ENCODE measurements at regions not wholly inside any gene's neighbourhood (a gene's known extent, or its start where the extent isn't known, plus 50 kb on each side); places are given as distances from the start of the nearest gene placed in this dataset.
"Not testable (repeated sequence)": the region's sequence is repeated elsewhere in the genome, so short reads cannot be mapped to it uniquely, and the experiment has no call there.

DNA sequence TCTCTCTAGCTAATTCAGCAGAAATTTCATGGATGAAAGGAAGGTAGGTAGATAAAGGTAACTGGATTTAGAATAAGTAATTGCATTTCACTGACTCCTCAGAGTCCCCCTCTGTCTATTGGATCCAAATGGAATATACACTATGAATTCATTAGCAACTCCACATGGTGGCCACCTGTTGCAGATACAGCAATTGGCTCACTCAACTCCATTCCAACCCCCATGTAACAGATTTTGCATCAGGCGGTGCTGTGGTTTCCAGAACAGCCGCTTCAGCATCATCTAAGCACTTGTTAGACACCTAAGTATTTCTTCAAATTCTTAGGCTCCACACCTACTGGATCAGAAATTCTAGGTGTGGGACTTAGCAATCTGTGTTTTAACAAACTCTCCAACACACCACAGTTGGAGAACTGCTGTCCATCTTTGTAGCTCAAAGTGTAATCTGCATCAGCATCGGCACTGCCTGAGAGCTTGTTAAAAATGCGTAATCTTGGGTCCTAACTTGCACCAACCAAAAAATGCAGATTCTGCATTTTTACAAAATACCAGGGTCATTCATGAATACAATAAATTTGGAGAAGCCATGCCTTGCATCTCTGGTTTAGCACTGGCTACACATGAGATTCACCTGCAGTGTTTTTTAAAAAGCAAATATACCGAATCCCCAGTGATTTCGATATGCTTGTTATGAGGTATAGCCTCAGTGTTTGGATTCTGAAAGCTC is 413.8 kb upstream of the CD180 start:
- no peak for DNase-seq (ENCODE audit: extremely low read depth, low read depth, low spot score)

DNA sequence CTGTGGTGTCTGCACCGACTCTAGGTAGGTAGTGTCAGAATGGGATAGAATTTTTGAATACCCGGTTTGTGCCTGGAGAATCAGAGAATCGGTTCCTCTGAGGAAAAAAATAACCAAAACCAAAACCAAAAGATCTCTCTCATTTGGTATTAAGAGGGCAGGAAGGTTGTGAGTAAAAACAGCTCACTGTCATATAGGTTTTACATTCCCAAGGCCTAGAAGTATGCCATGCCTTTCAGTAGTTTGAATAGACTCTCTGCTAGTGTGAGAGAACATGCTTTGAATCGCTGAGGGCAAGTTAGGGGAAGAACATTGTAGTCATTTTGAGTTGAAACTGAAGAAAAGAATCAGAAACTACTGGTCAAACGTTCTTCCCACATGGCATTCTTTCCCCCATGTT is 411.4 kb upstream of the CD180 start:
- DNase-seq (ENCODE audit: extremely low read depth, low read depth, low spot score): no peak

DNA sequence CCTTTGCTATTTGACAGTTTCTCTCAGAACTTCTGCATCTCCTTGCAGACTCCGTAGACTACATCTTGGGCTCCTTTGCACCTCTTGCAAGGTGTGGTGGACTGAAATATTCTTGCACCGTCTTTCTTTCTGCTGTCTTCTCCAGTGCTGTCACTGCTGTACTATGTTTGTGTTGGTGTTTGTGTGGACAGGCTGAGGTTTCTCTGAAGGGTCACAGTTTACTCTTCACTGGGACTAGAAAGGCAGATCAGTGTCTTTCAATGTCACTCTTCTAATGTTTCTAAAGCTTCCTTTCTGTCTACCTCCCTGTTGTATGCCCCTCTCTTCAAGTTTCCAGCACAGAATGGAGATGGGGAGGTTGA is 410.0 kb upstream of the CD180 start:
- no peak for DNase-seq (ENCODE audit: extremely low read depth, low read depth, low spot score)

DNA sequence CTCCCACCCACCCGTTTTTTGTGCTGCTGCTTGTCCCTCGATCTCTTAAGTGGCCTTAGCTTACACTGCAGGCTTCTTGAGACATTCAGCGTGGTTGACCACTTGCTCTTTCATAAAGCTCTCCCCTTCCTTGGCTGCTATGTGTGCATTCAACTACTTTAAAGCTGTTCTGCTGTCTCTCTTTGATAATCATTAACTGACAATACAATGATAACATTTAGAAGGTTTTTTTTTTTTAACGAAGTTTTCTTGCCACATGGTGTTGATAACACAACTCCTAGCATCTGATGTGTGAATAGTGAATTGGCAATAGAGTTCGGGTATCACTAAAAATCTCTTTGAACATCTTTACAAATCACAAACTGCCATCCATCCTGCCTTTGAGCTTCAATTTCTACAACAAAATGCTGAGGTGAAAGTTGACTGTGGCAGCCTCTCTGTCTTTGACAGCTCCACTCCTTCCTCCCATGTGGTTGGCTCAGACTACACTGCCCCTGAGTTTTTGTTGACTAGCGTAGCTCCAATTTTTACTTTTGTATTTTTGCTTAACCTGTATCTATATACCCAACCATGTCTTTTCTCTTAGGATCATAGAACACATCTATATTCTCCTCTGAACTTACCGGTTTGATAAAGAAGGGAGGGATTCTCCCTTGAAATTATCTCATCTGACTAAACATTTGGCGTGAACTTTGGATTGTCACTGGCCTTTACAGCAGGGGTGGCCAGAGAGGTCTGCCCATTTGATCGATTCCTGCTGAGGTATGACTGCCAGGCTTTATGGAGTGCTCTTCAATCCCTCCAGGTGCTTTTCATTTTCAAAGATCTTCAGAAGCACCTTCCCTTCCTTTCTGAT is 409.4 kb upstream of the CD180 start:
- no peak for DNase-seq (ENCODE audit: extremely low read depth, low read depth, low spot score)

DNA sequence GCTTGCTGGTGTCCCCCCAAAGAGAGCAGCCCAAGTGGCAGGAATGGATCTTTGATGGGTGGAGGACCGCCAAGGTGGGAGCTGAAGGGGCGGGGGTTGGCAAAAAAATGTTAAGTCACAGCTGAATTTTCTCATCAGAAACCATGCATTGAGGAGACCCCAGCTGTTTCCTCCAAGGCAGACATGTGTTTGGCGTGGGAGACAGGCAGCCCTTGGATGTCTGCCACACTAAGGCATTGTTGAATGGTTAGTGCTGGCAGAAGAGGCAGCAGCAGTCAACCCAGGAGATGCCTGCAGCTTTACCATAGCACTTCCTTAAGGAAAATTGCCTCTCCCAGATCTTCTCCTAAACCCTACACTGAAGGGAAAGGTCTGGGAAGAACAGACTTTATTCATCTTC is 394.9 kb upstream of the CD180 start:
- no peak for DNase-seq (ENCODE audit: extremely low read depth, low read depth, low spot score)

DNA sequence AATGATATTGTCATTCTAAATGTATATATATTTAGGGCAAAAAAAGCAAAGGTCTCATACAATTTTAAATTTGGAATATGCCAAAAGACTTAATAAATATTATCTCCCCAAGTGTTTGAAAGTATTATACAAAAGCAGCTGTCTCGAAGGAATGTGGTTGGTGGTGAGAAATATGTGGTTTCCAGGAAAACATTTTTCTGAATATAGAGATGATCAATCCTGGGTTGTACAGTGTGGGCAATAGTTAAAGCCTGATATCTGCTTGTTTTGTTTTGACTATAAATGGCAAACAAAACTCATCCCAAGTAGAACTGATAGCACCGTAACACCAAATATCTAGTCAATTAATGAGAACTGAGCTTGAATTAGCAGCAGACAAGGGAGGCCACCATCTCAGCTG is 391.8 kb upstream of the CD180 start:
- no peak for DNase-seq (ENCODE audit: extremely low read depth, low read depth, low spot score)

DNA sequence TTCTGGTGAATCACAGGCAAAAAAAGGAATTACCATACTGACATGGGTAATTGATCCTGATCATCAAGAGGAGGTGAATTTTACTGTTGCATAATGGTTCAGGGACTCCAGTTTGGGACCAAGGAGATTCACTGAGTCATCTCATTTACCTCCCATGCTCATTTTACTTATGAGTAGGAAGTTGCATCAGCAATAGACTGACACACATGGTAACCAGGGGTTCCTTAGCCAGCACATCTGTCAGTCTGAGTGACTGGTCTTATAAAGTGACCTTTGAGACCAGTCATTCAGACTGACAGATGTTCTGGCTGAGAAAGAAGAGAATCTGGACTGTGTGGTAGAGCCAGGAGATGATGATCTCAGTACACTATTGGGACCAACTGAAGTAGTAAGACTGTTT is 384.6 kb upstream of the CD180 start:
- DNase-seq (ENCODE audit: extremely low read depth, low read depth, low spot score): no peak

DNA sequence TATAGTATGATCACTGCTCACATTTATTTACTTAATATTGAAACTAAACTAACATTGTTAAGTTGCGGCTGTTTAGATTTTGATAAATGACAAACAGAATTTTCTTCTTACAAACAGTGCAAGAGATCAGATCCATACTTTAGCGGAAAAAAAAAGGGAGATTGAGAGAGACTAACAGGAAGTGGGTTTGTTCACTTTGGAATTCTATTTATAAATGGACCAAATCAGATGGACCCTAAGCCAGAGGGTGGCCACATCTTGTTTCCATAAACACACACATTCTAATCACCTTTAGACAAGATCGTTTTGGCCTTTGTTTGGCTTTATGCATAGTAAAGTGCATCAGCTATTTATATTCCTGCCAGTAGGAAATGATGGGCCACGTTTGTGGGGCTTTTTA is 381.4 kb upstream of the CD180 start:
- no peak for DNase-seq (ENCODE audit: extremely low read depth, low read depth, low spot score)

DNA sequence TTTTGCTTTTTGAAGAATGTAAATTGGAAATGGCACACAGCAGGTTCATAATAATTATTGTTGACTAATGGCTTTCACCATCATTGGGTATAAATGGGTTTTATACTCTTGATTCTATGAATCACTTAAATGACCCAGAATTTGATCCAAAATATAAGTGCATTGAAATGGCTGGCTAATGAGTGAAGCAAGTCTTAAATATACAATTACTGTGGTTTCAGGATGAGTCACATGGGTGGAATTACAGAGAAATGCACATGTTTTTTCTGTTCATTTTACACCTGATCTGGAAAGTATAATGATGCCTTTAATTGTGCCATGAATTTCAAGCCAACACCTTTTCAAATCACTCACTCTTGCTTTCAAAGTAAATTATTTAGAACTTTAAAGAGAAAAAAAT is 380.8 kb upstream of the CD180 start:
- no peak for DNase-seq (ENCODE audit: extremely low read depth, low read depth, low spot score)

DNA sequence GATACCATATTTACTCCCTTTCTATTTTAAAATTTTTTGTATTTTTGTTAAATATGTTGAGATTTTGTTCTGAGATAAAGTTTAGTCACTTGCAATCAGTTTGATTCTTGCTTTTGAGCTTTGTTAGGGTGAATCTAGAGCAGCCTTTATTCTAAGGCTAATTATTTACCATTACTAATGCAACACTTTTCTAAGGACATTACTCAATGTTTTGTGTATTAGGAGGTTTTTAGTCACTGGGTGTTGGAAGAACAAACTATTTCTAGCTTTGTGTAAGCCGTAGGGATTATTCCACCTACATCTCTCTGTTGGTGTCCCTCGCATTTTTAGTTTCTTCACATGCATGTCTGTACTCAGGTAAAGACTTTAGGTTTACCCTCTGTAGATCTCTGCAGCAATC is 379.5 kb upstream of the CD180 start:
- no peak for DNase-seq (ENCODE audit: extremely low read depth, low read depth, low spot score)

DNA sequence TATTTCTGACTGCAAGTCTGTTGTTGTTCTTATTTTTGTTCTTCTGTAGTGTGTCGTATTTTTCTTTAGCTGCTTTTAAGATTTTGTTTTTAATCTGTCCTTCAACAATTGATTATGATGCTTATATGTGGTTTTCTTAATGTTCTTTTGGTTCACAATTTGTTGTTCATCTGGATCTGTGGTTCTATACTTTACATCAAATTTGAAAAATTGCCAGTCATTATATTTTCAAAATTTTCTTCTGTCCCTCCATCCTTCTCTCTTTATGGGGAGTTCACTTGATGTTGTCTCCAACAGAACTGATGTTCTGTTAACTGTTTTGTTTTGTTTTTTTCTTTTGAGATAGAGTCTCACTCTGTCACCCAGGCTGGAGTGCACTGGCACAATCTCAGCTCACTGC is 378.5 kb upstream of the CD180 start:
- no peak for DNase-seq (ENCODE audit: extremely low read depth, low read depth, low spot score)

DNA sequence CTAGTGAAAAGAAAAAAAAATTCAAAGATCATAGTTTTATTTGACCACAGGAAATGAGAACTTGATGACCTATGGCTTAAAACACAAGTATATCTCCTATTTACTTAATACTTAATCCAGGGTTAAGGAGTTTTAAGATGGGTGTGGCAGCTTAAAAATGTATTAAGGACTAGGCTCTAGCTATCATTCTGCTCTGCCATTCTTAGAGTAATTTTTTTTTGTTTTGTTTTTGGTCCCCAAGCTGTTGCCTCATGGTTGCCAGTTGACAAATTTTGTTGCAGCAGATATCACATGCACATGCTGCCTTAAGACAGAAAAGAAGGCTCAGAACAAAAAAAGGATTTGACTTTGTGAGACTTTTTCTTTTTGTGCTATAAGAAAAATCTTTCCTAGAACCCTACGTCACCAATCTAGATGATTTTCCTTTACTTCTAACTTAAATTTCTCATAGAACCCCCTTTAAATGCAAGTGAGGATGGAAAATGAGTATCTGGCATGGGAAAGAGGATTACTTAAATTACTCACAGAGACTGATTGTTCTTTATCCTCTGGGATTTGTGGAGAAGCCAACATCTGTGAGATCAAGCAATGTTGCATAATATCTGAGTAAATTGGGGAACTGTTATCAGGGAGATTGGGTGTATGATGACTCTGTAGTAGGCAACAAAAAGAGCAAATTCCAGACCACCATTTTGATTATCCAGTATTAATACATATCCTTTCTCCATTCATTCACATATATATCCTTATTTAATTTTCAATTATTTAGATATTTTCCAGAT is 364.7 kb upstream of the CD180 start:
- DNase-seq (ENCODE audit: extremely low read depth, low read depth, low spot score): no peak

DNA sequence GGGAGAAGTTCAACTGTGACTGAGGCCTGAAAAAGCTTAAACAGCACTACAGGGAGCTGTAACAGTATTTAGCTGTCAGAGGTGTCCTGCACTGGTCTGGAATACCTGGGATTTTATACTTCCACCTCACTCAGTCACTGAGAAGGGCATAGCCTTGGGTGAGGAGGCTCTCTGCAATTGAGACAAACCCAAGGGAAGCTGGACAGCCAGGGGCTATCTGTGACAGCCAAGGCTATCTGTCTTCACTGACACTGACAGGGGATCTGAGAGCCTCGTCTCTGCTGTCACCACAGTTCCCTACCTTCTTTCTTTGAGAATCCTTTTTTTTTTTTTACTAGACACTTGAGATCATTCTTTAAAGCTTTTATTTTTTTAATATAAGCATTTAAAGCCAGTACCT is 356.2 kb upstream of the CD180 start:
- no peak for DNase-seq (ENCODE audit: extremely low read depth, low read depth, low spot score)

DNA sequence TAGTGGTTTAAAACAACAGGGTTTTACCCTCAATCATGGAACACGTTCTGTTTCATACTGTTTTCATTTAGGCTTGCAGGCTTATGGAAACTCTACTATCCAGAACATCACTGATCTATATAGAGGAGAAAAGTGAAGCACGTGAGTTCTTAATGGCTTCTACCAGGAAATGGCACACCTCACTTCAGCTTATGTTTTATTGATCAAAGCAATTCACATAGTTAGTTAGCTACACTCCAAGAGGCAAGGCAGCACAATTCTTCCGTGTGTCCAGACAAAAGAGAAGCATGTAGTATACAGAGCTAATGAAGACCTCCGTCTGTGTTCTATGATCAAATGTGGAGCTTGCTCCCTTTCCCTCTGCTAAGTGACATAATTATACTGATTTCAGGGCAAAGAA is 353.3 kb upstream of the CD180 start:
- DNase-seq (ENCODE audit: extremely low read depth, low read depth, low spot score): no peak

DNA sequence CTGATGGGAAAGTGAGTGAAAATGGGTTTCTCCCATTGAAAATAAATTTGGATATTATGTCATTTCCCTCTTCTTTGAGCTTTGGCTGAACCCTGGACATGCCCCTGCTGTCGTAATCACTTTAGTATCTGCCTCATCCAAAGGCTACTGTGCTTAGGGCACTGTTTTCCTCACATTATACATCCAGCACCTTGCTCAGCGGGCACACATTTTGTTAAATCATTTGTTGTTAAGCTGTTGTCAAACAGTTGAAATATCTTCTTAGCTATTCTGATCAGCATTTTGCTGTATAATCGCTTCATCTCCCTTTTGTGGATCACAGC is 352.7 kb upstream of the CD180 start:
- DNase-seq (ENCODE audit: extremely low read depth, low read depth, low spot score): no peak

DNA sequence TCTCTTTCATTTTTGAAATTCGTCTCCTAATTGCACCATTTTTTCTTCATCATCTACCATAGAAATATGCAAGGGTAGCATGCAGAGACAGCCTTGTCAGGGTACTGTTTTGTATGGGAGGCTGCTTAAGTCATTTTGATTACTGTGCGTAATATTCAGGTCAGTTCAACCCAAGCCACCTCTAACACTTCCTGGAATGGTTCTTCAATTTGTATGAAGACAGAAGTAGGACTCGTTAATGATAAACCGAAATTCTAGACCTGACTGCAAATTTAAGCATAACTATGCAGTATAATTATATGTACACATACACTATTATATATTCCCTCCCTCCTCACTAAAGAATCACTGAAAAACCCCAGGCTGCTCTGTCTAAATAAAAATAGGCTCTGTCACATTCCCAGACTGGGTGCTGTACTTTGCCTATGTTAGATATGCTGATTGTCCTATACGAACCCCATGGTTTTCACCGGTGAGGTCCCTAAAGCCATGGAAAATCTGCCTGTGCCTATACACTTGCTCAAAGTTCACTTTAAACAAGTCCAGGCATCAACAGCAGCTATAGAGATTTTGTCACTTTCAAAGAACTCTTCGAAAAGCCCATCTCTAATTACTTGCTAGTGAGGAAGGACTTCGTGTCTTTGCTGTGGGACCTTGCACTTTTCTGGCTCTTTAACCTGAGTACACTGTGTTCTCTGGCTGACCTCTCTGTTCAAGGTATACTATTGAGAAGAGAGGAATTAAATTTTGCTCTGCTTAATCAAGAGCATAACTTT is 352.1 kb upstream of the CD180 start:
- DNase-seq (ENCODE audit: extremely low read depth, low read depth, low spot score): no peak

DNA sequence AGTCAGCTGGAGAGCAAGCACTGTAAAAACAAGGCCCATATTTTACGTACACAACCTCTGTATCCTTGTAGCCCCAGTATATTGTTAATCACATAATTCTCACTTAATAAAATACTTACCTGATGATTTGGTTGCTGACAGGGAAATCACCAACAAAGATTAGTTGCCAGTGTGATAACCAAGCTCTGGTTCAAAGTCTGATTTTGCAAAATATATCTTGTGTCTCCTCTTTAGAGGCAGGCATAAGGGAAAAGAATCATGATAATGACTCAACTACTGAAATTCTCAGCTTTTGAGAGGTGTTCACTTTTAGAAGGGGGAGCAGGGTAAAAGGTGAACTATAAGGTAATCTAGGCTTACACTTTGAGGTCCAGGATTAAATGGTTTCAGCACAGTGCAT is 351.1 kb upstream of the CD180 start:
- no peak for DNase-seq (ENCODE audit: extremely low read depth, low read depth, low spot score)

DNA sequence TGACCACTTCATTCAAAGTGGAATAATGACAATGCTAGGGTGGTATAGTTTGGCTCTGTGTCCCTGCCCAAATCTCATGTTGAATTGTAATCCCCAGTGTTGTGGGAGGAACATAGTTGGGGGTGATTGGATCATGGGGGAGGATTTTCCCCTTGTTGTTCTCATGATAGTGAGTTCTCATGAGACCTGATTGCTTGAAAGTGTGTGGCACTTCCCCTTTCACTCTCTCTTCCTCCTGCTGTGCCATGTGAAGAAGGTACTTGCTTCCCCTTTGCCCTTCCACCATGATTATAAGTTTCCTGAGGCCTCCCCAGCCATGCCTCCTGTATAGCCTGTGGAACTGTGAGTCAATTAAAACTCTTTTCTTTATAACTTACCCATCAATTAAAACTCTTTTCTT is 348.3 kb upstream of the CD180 start:
- DNase-seq (ENCODE audit: extremely low read depth, low read depth, low spot score): not testable (repeated sequence)

DNA sequence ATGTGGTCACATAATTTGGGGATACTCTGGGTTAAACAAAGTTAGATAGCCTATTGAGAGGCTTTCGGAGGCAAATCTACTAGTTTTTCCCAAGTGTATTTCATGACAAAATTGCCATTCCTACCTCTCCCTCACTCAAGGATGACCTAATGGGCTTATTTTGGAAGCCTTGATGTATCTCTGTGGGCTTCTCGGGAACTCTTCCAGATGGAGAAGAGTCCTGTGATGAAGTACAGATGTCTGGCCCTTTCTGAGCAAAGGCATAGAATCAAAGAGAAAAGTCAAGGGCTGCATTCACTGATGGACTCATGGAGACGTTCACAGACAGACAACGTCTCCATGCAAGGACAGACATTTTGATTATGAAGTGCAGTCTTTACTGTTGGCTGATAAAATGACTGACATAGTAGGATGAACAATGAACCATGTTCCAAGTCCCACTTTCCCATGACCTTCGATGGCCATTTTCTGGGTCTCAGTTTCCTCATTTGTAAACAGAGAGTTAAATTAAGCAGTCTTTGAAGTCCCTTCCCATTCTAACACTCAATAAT is 347.2 kb upstream of the CD180 start:
- DNase-seq (ENCODE audit: extremely low read depth, low read depth, low spot score): no peak

DNA sequence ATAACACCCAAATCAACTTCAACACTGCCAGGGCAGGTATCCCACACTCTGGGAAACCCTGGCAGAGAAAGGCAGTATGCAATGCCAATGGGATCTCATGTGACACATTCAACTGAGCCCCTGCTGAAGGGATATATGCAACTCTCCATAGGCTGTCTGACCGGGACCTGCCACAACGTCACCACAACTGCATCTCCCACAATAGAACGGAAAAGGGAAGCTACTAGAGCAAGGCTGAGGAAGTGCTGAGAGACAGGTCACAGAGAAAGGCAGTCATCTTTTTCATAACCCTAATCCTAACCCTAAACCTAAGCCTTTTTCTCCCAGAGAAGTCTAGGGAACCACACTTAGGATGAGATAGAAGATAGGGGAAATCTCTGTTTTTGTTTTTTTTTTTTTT is 345.9 kb upstream of the CD180 start:
- no peak for DNase-seq (ENCODE audit: extremely low read depth, low read depth, low spot score)

DNA sequence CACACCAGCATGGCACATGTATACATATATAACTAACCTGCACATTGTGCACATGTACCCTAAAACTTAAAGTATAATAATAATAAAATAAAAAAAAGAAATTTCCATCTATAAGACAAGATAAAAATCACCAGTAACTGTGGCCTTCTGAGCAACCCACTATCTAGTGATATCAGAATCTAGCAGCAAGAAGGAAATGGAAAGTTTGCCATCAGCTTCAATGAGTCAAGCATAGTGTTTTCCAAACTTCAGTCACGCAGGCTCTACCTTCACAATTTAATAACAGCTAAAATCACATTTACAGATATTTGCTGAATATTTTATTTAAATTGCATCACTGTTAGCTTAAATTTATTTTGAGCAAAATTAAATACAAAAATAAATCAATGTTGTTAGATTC is 345.3 kb upstream of the CD180 start:
- no peak for DNase-seq (ENCODE audit: extremely low read depth, low read depth, low spot score)

Measured in glomerular endothelial cell (primary cell).